A673 (cell line): ENCODE measurements at regions not wholly inside any gene's neighbourhood (a gene's known extent, or its start where the extent isn't known, plus 50 kb on each side); places are given as distances from the start of the nearest gene placed in this dataset.

Experiments
- CTCF ChIP-seq: fragments of 300-800, 200-600 bp; sonication (generic); conservative IDR thresholded peaks from 2 replicates; pipeline ENCODE4 v1.5.1; 2017; ENCODE audit warnings: low read depth, mild to moderate bottlenecking, antibody characterized with exemption, low read length, moderate library complexity, mixed read lengths
- EZH2 ChIP-seq: fragments of 200-600 bp; sonication (generic); IDR thresholded peaks from 2 replicates; pipeline ENCODE4 v1.6.1; 2017; ENCODE audit warnings: borderline replicate concordance, low read depth, mild to moderate bottlenecking, mixed read lengths, antibody characterized with exemption, low read length; ENCODE audit not compliant: poor library complexity, severe bottlenecking

- no peak for TF ChIP-seq CTCF
- no peak for TF ChIP-seq EZH2
Measured at GRCh38 chr2:158912112-158912511, 56.3 kb upstream of the TANC1 start.
